CD14-positive monocyte (primary cell): ENCODE measurements at regions not wholly inside any gene's neighbourhood (a gene's known extent, or its start where the extent isn't known, plus 50 kb on each side); places are given as distances from the start of the nearest gene placed in this dataset.
"Not testable (repeated sequence)": the region's sequence is repeated elsewhere in the genome, so short reads cannot be mapped to it uniquely, and the experiment has no call there.

ENCODE experiments used
- DNase-seq, 3 donors: peaks; one replicate each; pipeline ENCODE4 v3.0.0-alpha.2; 2011 to 2022
- H2AFZ ChIP-seq: 2 replicates; pipeline ENCODE4 v1.6.0; 2012; ENCODE audit warnings: mild to moderate bottlenecking, low read depth, low read length, inconsistent platforms; ENCODE audit not compliant: insufficient read depth, poor library complexity, severe bottlenecking
- H3K27ac ChIP-seq, 2 donors: 1 replicate in 1 of 2; 2 replicates in 1 of 2; pipeline ENCODE4 v1.5.1; 2012 to 2013; ENCODE audit warnings: low read length in 2 of 2, control low read depth in 1 of 2, inconsistent platforms in 1 of 2, low read depth in 1 of 2, mild to moderate bottlenecking in 1 of 2
- H3K27me3 ChIP-seq, 2 donors: one replicate each; pipeline versions ENCODE4 v1.6.0 to v1.6.1; 2011 to 2013; ENCODE audit warnings: low read length in 2 of 2; ENCODE audit not compliant: control insufficient read depth in 2 of 2, insufficient read depth in 2 of 2
- H3K36me3 ChIP-seq, 2 donors: replicated peaks in 1 of 2; 1 replicate in 1 of 2; 2 replicates in 1 of 2; pipeline versions ENCODE4 v1.5.1 to v1.6.1; 2012 to 2013; ENCODE audit warnings: low read length in 2 of 2, control low read depth in 1 of 2, inconsistent platforms in 1 of 2, mild to moderate bottlenecking in 1 of 2; ENCODE audit not compliant: insufficient read depth in 2 of 2, control insufficient read depth in 1 of 2
- H3K4me1 ChIP-seq, 2 donors: 1 replicate in 1 of 2; 2 replicates in 1 of 2; pipeline versions ENCODE4 v1.5.1 to v1.6.1; 2012 to 2013; ENCODE audit warnings: low read length in 2 of 2, control low read depth in 1 of 2, inconsistent platforms in 1 of 2, mild to moderate bottlenecking in 1 of 2, moderate library complexity in 1 of 2; ENCODE audit not compliant: insufficient read depth in 2 of 2, control insufficient read depth in 1 of 2
- H3K4me2 ChIP-seq: replicated peaks from 2 replicates; pipeline ENCODE3; 2012; ENCODE audit warnings: low read length, moderate library complexity, mild to moderate bottlenecking; ENCODE audit not compliant: poor library complexity, severe bottlenecking; ENCODE audit errors: extremely low read depth
- H3K4me3 ChIP-seq, 3 experiments: fragments of 200-600 bp in 1 of 3; sonication (generic) in 1 of 3; replicated peaks in 1 of 3; 1 replicate in 2 of 3; 2 replicates in 1 of 3; pipeline ENCODE4 v1.5.1; 2011 to 2013; ENCODE audit warnings: low read length in 3 of 3, mild to moderate bottlenecking in 3 of 3, control low read depth in 2 of 3, low read depth in 2 of 3, inconsistent platforms in 1 of 3, moderate library complexity in 1 of 3
- H3K79me2 ChIP-seq: 2 replicates; pipeline ENCODE4 v1.6.0; 2012; ENCODE audit warnings: mild to moderate bottlenecking, control low read depth, inconsistent platforms, low read length, moderate library complexity; ENCODE audit not compliant: insufficient read depth
- H3K9ac ChIP-seq: 2 replicates; pipeline ENCODE4 v1.6.0; 2017; ENCODE audit warnings: low read length, mild to moderate bottlenecking; ENCODE audit not compliant: insufficient read depth, poor library complexity, severe bottlenecking
- H3K9me3 ChIP-seq, 2 donors: replicated peaks in 1 of 2; 1 replicate in 1 of 2; 2 replicates in 1 of 2; pipeline versions ENCODE4 v1.5.1 to v1.6.1; 2012 to 2013; ENCODE audit warnings: low read length in 2 of 2, control low read depth in 1 of 2; ENCODE audit not compliant: control insufficient read depth in 1 of 2, insufficient read depth in 1 of 2
- H4K20me1 ChIP-seq: 2 replicates; pipeline ENCODE4 v1.6.0; 2012; ENCODE audit warnings: mild to moderate bottlenecking, low read length, control low read depth, moderate library complexity; ENCODE audit not compliant: insufficient read depth
- H3K27ac Mint-ChIP-seq, 7 donors: one replicate each; pipeline ENCODE4 v1.8.0; 2020; ENCODE audit warnings: mild to moderate bottlenecking in 7 of 7, mixed read lengths in 7 of 7, moderate library complexity in 6 of 7, inconsistent platforms in 2 of 7
- H3K27me3 Mint-ChIP-seq, 3 donors: one replicate each; pipeline ENCODE4 v1.8.0; 2021 to 2022; ENCODE audit warnings: low read depth in 3 of 3, mild to moderate bottlenecking in 3 of 3, mixed read lengths in 3 of 3, moderate library complexity in 3 of 3, inconsistent platforms in 1 of 3
- H3K36me3 Mint-ChIP-seq, 2 donors: one replicate each; pipeline ENCODE4 v1.8.0; 2020; ENCODE audit warnings: mixed read lengths in 2 of 2, inconsistent platforms in 1 of 2, mild to moderate bottlenecking in 1 of 2
- H3K4me1 Mint-ChIP-seq: one replicate; pipeline ENCODE4 v1.8.0; 2020; ENCODE audit warnings: mild to moderate bottlenecking, mixed read lengths
- H3K4me3 Mint-ChIP-seq, 2 donors: one replicate each; pipeline ENCODE4 v1.8.0; 2020; ENCODE audit warnings: mild to moderate bottlenecking in 2 of 2, mixed read lengths in 2 of 2, moderate library complexity in 1 of 2
- H3K9me3 Mint-ChIP-seq, 7 donors: one replicate each; pipeline ENCODE4 v1.8.0; 2020 to 2022; ENCODE audit warnings: mixed read lengths in 7 of 7, mild to moderate bottlenecking in 6 of 7, moderate library complexity in 6 of 7, inconsistent platforms in 2 of 7
- CTCF ChIP-seq: fragments of 200-600 bp; IDR thresholded peaks from one replicate; pipeline ENCODE4 v1.8.0; 2022; ENCODE audit warnings: antibody characterized with exemption, mild to moderate bottlenecking
- WGBS: methylation state at CpG from one replicate; pipeline ENCODE4 v1.1.5; 2013; ENCODE audit warnings: missing lambda C conversion rate; ENCODE audit not compliant: insufficient coverage; 5-methylcytosine and 5-hydroxymethylcytosine counted together
- intact Hi-C, 2 donors: fragments of 100-400 bp; cut with micrococcal nuclease; formaldehyde crosslinking; loops; one replicate each; pipeline versions ENCODE4 v1.15.0 to v1.15.1; 2023

- no peak for DNase-seq
- whole genome bisulfite sequencing = 88% methylated on average over 1 of the region's 2 CpGs
- no peak for TF ChIP-seq CTCF
- no peak overlapping the region for H2AFZ ChIP-seq
- no peaks in the 10 kb centered on the region for H3K27me3 Mint-ChIP-seq
- no peak overlapping the region for H3K9ac ChIP-seq
- H3K36me3 ChIP-seq = no peaks in the 10 kb centered on the region
- no peaks in the 10 kb centered on the region for H3K27me3 ChIP-seq
- no peak overlapping the region for H3K4me3 ChIP-seq
- H3K4me1 Mint-ChIP-seq = no peaks in the 10 kb centered on the region
- no peaks in the 10 kb centered on the region for H3K79me2 ChIP-seq
- H3K4me2 ChIP-seq = no peak overlapping the region
- H3K4me1 ChIP-seq = no peaks in the 10 kb centered on the region
- H3K27ac ChIP-seq = no peak overlapping the region
- peaks cover 4 to 5% of the 10 kb centered on the region in 2 donors for H3K9me3 ChIP-seq
- H3K4me3 Mint-ChIP-seq = no peak overlapping the region
- no peak overlapping the region for H3K27ac Mint-ChIP-seq
- H3K9me3 Mint-ChIP-seq = peaks cover 0 to 7% (median 5%) of the 10 kb centered on the region in 7 donors
- no peaks in the 10 kb centered on the region for H3K36me3 Mint-ChIP-seq
- no peaks in the 10 kb centered on the region for H4K20me1 ChIP-seq
- intact Hi-C loops = no loop called here
Measured at GRCh38 chr5:28301712-28302111, 1263.3 kb upstream of the CDH9 start.

- Histone ChIP-seq H3K4me1 (no peaks in the 10 kb centered on the region), H3K4me2 (no peak overlapping the region), H4K20me1 (no peaks in the 10 kb centered on the region), H3K9ac (no peak overlapping the region), H3K4me3 (no peak overlapping the region), H3K79me2 (no peaks in the 10 kb centered on the region), H3K9me3 (peaks cover 5 to 6% of the 10 kb centered on the region in 2 donors), H3K27ac (no peak overlapping the region), H3K27me3 (no peaks in the 10 kb centered on the region), H3K36me3 (no peaks in the 10 kb centered on the region), H2AFZ (no peak overlapping the region)
- Mint-ChIP-seq H3K27me3 (peaks cover 0 to 2% (median 0%) of the 10 kb centered on the region in 3 donors), H3K27ac (no peak overlapping the region), H3K36me3 (no peaks in the 10 kb centered on the region), H3K9me3 (peaks cover 0 to 11% (median 7%) of the 10 kb centered on the region in 7 donors), H3K4me3 (no peak overlapping the region), H3K4me1 (no peaks in the 10 kb centered on the region)
- DNase-seq = no peak
- 60% methylated on average over 1 of the region's 5 CpGs for WGBS
- intact Hi-C loops = no loop called here
- TF ChIP-seq CTCF = no peak
Measured at GRCh38 chr5:28296254-28297013, 1258.0 kb upstream of the CDH9 start.

- H3K79me2 ChIP-seq, H2AFZ ChIP-seq, H3K4me1 Mint-ChIP-seq, H4K20me1 ChIP-seq, intact Hi-C loops, H3K27me3 Mint-ChIP-seq, H3K4me1 ChIP-seq, H3K27me3 ChIP-seq, H3K9ac ChIP-seq, H3K4me3 ChIP-seq, H3K27ac ChIP-seq, H3K36me3 ChIP-seq, H3K4me3 Mint-ChIP-seq, H3K27ac Mint-ChIP-seq, DNase-seq, H3K36me3 Mint-ChIP-seq, H3K9me3 Mint-ChIP-seq, H3K4me2 ChIP-seq: not testable (repeated sequence)
- 82% methylated on average over 10 of the region's 10 CpGs for WGBS
- H3K9me3 ChIP-seq = peaks cover 8 to 18% of the 10 kb centered on the region in 2 donors
Measured at GRCh38 chr5:28287021-28287420, 1248.6 kb upstream of the CDH9 start.
